Mesothelial cell of epicardium (in vitro differentiated cells): ENCODE measurements at regions not wholly inside any gene's neighbourhood (a gene's known extent, or its start where the extent isn't known, plus 50 kb on each side); places are given as distances from the start of the nearest gene placed in this dataset.

Source experiments
- DNase-seq, 2 experiments: peaks; one replicate each; pipeline ENCODE4 v3.0.0; 2021; ENCODE audit warnings: low spot score in 2 of 2; ENCODE audit not compliant: unreplicated experiment in 2 of 2
- H3K27ac Mint-ChIP-seq: 2 replicates; pipeline ENCODE4 v1.8.0; 2021; ENCODE audit warnings: mixed read lengths
- H3K27me3 Mint-ChIP-seq: 2 replicates; pipeline ENCODE4 v1.8.0; 2021; ENCODE audit warnings: low read depth, mixed read lengths
- H3K36me3 Mint-ChIP-seq: 2 replicates; pipeline ENCODE4 v1.8.0; 2021; ENCODE audit warnings: mixed read lengths
- H3K4me1 Mint-ChIP-seq: 2 replicates; pipeline ENCODE4 v1.8.0; 2021; ENCODE audit warnings: mixed read lengths
- H3K4me3 Mint-ChIP-seq: 2 replicates; pipeline ENCODE4 v1.8.0; 2021; ENCODE audit warnings: mild to moderate bottlenecking, moderate library complexity, mixed read lengths
- H3K9me3 Mint-ChIP-seq: 2 replicates; pipeline ENCODE4 v1.8.0; 2021; ENCODE audit warnings: mixed read lengths
- CTCF ChIP-seq: fragments of 200-600 bp; sonication (generic); IDR thresholded peaks from one replicate; pipeline ENCODE4 v1.5.0; 2021; ENCODE audit warnings: antibody characterized with exemption; ENCODE audit not compliant: unreplicated experiment

GRCh38 chr16:79365702-79366101 is 234.8 kb downstream of the MAF start:
- Mint-ChIP-seq H3K9me3 (peaks cover 12% of the 10 kb centered on the region), H3K27ac (no peak overlapping the region), H3K4me1 (no peaks in the 10 kb centered on the region), H3K27me3 (peaks cover 50% of the 10 kb centered on the region), H3K36me3 (no peaks in the 10 kb centered on the region), H3K4me3 (no peak overlapping the region)
- DNase-seq = no peak
- no peak for TF ChIP-seq CTCF

GRCh38 chr16:79363484-79363883 is 237.1 kb downstream of the MAF start:
- TF ChIP-seq CTCF = no peak

GRCh38 chr16:79363035-79363434 is 237.5 kb downstream of the MAF start:
- peaks cover 11% of the 10 kb centered on the region for H3K9me3 Mint-ChIP-seq
- no peaks in the 10 kb centered on the region for H3K4me1 Mint-ChIP-seq
- peaks cover 41% of the 10 kb centered on the region for H3K27me3 Mint-ChIP-seq
- DNase-seq = no peak
- H3K36me3 Mint-ChIP-seq = no peaks in the 10 kb centered on the region
- no peak overlapping the region for H3K4me3 Mint-ChIP-seq
- H3K27ac Mint-ChIP-seq = no peak overlapping the region
- no peak for TF ChIP-seq CTCF

More at GRCh38 chr16:79363484-79363883, 237.1 kb downstream of the MAF start:
- H3K9me3 Mint-ChIP-seq = peaks cover 11% of the 10 kb centered on the region
- H3K27me3 Mint-ChIP-seq = peaks cover 40% of the 10 kb centered on the region
- H3K4me1 Mint-ChIP-seq = no peaks in the 10 kb centered on the region
- H3K36me3 Mint-ChIP-seq = no peaks in the 10 kb centered on the region
- H3K27ac Mint-ChIP-seq = no peak overlapping the region
- H3K4me3 Mint-ChIP-seq = no peak overlapping the region
- DNase-seq = no peak

GRCh38 chr16:79362300-79362970 is 238.1 kb downstream of the MAF start:
- Mint-ChIP-seq H3K27ac (no peak overlapping the region), H3K27me3 (peaks cover 42% of the 10 kb centered on the region), H3K36me3 (no peaks in the 10 kb centered on the region), H3K9me3 (peaks cover 11% of the 10 kb centered on the region), H3K4me3 (no peak overlapping the region), H3K4me1 (no peaks in the 10 kb centered on the region)
- TF ChIP-seq CTCF = no peak
- DNase-seq = no peak

- TF ChIP-seq CTCF = no peak
- H3K36me3 Mint-ChIP-seq = no peaks in the 10 kb centered on the region
Measured at GRCh38 chr16:79361132-79361751, 239.3 kb downstream of the MAF start.

More at GRCh38 chr16:79361132-79361751, 239.3 kb downstream of the MAF start:
- no peak for DNase-seq
- peaks cover 41% of the 10 kb centered on the region for H3K27me3 Mint-ChIP-seq
- no peaks in the 10 kb centered on the region for H3K4me1 Mint-ChIP-seq
- H3K9me3 Mint-ChIP-seq = peaks cover 11% of the 10 kb centered on the region
- H3K4me3 Mint-ChIP-seq = no peak overlapping the region
- no peak overlapping the region for H3K27ac Mint-ChIP-seq
